ENCODE measurements at regions not wholly inside any gene's neighbourhood (a gene's known extent, or its start where the extent isn't known, plus 50 kb on each side); places are given as distances from the start of the nearest gene placed in this dataset.

GRCh38 chr11:56906683-56907148 lies 82.0 kb upstream of the OR5AK2 start:
- Histone ChIP-seq H3K4me3 (ENCODE audit: low read depth, low read length) (no peak overlapping the region), H3K9me3 (ENCODE audit: severe bottlenecking) (no peaks in the 10 kb centered on the region), H3K27me3 (ENCODE audit: insufficient read depth, low read depth, severe bottlenecking) (peaks cover 60% of the 10 kb centered on the region), H3K27ac (no peak overlapping the region), H3K36me3 (no peaks in the 10 kb centered on the region)
- TF ChIP-seq CTCF (IDR thresholded peaks at IDR 0.05; ENCODE audit: low read depth, low read length), result no peak
- DNase-seq, result no peak

- H3K27me3 ChIP-seq (ENCODE audit: insufficient read depth, low read depth, severe bottlenecking), result peaks cover 53% of the 10 kb centered on the region
- no peaks in the 10 kb centered on the region for H3K36me3 ChIP-seq
- H3K4me3 ChIP-seq (ENCODE audit: low read depth, low read length), result no peak overlapping the region
- no peak for TF ChIP-seq CTCF (IDR thresholded peaks at IDR 0.05; ENCODE audit: low read depth, low read length)
- no peaks in the 10 kb centered on the region for H3K9me3 ChIP-seq (ENCODE audit: severe bottlenecking)
- H3K27ac ChIP-seq, result no peak overlapping the region
- DNase-seq, result no peak
These were observed 82.8 kb upstream of the OR5AK2 start for GRCh38 chr11:56905936-56906335.

- Histone ChIP-seq H3K4me3 (ENCODE audit: low read depth, low read length) (no peak overlapping the region), H3K36me3 (no peaks in the 10 kb centered on the region)
- no peak for TF ChIP-seq CTCF (IDR thresholded peaks at IDR 0.05; ENCODE audit: low read depth, low read length)
These were observed 83.3 kb upstream of the OR5AK2 start for GRCh38 chr11:56905442-56905841.

GRCh38 chr11:56898856-56899255 lies 89.9 kb upstream of the OR5AK2 start:
- Histone ChIP-seq H3K27ac (no peak overlapping the region), H3K36me3 (no peaks in the 10 kb centered on the region), H3K4me3 (ENCODE audit: low read depth, low read length) (no peak overlapping the region), H3K9me3 (ENCODE audit: severe bottlenecking) (no peaks in the 10 kb centered on the region), H3K27me3 (ENCODE audit: insufficient read depth, low read depth, severe bottlenecking) (peaks cover 40% of the 10 kb centered on the region)
- TF ChIP-seq CTCF (IDR thresholded peaks at IDR 0.05; ENCODE audit: low read depth, low read length), result no peak
- DNase-seq, result no peak

More at GRCh38 chr11:56905442-56905841, 83.3 kb upstream of the OR5AK2 start:
- no peak overlapping the region for H3K27ac ChIP-seq
- peaks cover 55% of the 10 kb centered on the region for H3K27me3 ChIP-seq (ENCODE audit: insufficient read depth, low read depth, severe bottlenecking)
- no peak for DNase-seq
- H3K9me3 ChIP-seq (ENCODE audit: severe bottlenecking), result no peaks in the 10 kb centered on the region

- no peak for TF ChIP-seq CTCF (IDR thresholded peaks at IDR 0.05; ENCODE audit: low read depth, low read length)
- Histone ChIP-seq H3K4me3 (ENCODE audit: low read depth, low read length) (no peak overlapping the region), H3K27ac (no peak overlapping the region), H3K36me3 (no peaks in the 10 kb centered on the region), H3K9me3 (ENCODE audit: severe bottlenecking) (no peaks in the 10 kb centered on the region), H3K27me3 (ENCODE audit: insufficient read depth, low read depth, severe bottlenecking) (peaks cover 59% of the 10 kb centered on the region)
- DNase-seq, result no peak
These were observed 98.0 kb upstream of the OR5AK2 start for GRCh38 chr11:56890584-56891305.

GRCh38 chr11:56889986-56890385 lies 98.7 kb upstream of the OR5AK2 start:
- Histone ChIP-seq H3K27me3 (ENCODE audit: insufficient read depth, low read depth, severe bottlenecking) (peaks cover 66% of the 10 kb centered on the region), H3K27ac (no peak overlapping the region), H3K9me3 (ENCODE audit: severe bottlenecking) (no peaks in the 10 kb centered on the region), H3K36me3 (no peaks in the 10 kb centered on the region), H3K4me3 (ENCODE audit: low read depth, low read length) (no peak overlapping the region)
- no peak for TF ChIP-seq CTCF (IDR thresholded peaks at IDR 0.05; ENCODE audit: low read depth, low read length)
- no peak for DNase-seq

Measured in WERI-Rb-1 (cell line).